HCT116 (cell line): ENCODE measurements at regions not wholly inside any gene's neighbourhood (a gene's known extent, or its start where the extent isn't known, plus 50 kb on each side); places are given as distances from the start of the nearest gene placed in this dataset.

Source experiments
- ATAC-seq: fragments of 200-7000 bp; cut with Tn5 transposase; 2 replicates; pipeline ENCODE4 v1.9.1; 2020; ENCODE audit warnings: mild to moderate bottlenecking, moderate library complexity
- BruUV-seq: library from RNA; stranded (reverse); fragments of 400-500 nt; replicated peaks from 2 replicates; lab custom pipeline; 2021; lab: Mats Ljungman, UMichigan
- CTCF ChIA-PET: fragments of 300-600 bp; sonication (Branson Sonifier 250); formaldehyde crosslinking; loops from one replicate; lab custom pipeline; 2021; ENCODE audit warnings: antibody characterized with exemption; lab: Charles Lee
- POLR2A ChIA-PET: fragments of 300-600, 350-600 bp; sonication (Branson Sonifier 250); formaldehyde crosslinking; loops from one replicate; lab custom pipeline; 2021; ENCODE audit warnings: antibody characterized with exemption; lab: Charles Lee
- RAD21 ChIA-PET, 2 experiments: fragments of 300-600 bp; sonication (Branson Sonifier 250); formaldehyde crosslinking; loops; one replicate each; lab custom pipeline; 2023; ENCODE audit warnings: low total read pairs in 2 of 2; ENCODE audit not compliant: uncharacterized antibody in 2 of 2, unreplicated experiment in 2 of 2, low non-redundant PET in 1 of 2; lab: Charles Lee
- DNase-seq: peaks from one replicate; pipeline ENCODE4 v3.0.0-alpha.2; 2010; ENCODE audit warnings: low read depth, low spot score
- H2AFZ ChIP-seq: fragments of 200-600 bp; shearing (Covaris generic), sonication (generic); 2 replicates; pipeline ENCODE4 v1.6.1; 2017; ENCODE audit warnings: low read depth, mixed run types, mixed read lengths, antibody characterized with exemption, low read length; ENCODE audit not compliant: poor library complexity, severe bottlenecking
- H3K27ac ChIP-seq: 2 replicates; pipeline ENCODE4 v1.5.1; 2012; ENCODE audit warnings: low read depth, low read length
- H3K27me3 ChIP-seq: fragments of 200-600 bp; sonication (generic); 2 replicates; pipeline ENCODE4 v1.6.1; 2016; ENCODE audit warnings: mixed run types, low read length, mixed read lengths; ENCODE audit not compliant: insufficient read depth
- H3K36me3 ChIP-seq, 2 experiments: fragments of 200-500 bp in 1 of 2; fragments of 200-600 bp in 1 of 2; sonication (Bioruptor generic) in 1 of 2; sonication (generic) in 1 of 2; 2 replicates each; pipeline versions ENCODE4 v1.5.1 to v1.6.1; 2014 to 2016; ENCODE audit warnings: low read length in 2 of 2, inconsistent platforms in 1 of 2, mixed read lengths in 1 of 2, mixed run types in 1 of 2; ENCODE audit not compliant: insufficient read depth in 2 of 2, control insufficient read depth in 1 of 2
- H3K4me1 ChIP-seq, 2 experiments: fragments of 200-600 bp in 1 of 2; sonication (generic) in 1 of 2; 2 replicates each; pipeline versions ENCODE4 v1.5.1 to v1.6.1; 2012 to 2017; ENCODE audit warnings: low read length in 2 of 2, inconsistent platforms in 1 of 2, mild to moderate bottlenecking in 1 of 2, mixed read lengths in 1 of 2, mixed run types in 1 of 2, moderate library complexity in 1 of 2; ENCODE audit not compliant: insufficient read depth in 2 of 2, control insufficient read depth in 1 of 2
- H3K4me2 ChIP-seq: fragments of 200-600 bp; sonication (generic); 2 replicates; pipeline ENCODE4 v1.6.1; 2017; ENCODE audit warnings: mixed run types, low read length, mixed read lengths
- H3K4me3 ChIP-seq, 2 experiments: fragments of 200-600 bp in 1 of 2; sonication (generic) in 1 of 2; replicated peaks in 1 of 2; 2 replicates each; pipeline ENCODE4 v1.5.1; 2011 to 2016; ENCODE audit warnings: low read length in 2 of 2, control low read depth in 1 of 2, low read depth in 1 of 2, mild to moderate bottlenecking in 1 of 2, mixed read lengths in 1 of 2, mixed run types in 1 of 2
- H3K79me2 ChIP-seq: fragments of 200-600 bp; sonication (generic); 2 replicates; pipeline ENCODE4 v1.6.1; 2017; ENCODE audit warnings: mild to moderate bottlenecking, mixed run types, low read length, moderate library complexity, mixed read lengths; ENCODE audit not compliant: insufficient read depth
- H3K9ac ChIP-seq: fragments of 200-600 bp; sonication (generic); 2 replicates; pipeline ENCODE4 v1.6.1; 2016; ENCODE audit warnings: low read length, mixed read lengths
- H3K9me2 ChIP-seq: fragments of 200-600 bp; sonication (generic), shearing (Covaris generic); 2 replicates; pipeline ENCODE4 v1.6.1; 2017; ENCODE audit warnings: mixed run types, mild to moderate bottlenecking, moderate library complexity; ENCODE audit not compliant: insufficient read depth
- H3K9me3 ChIP-seq, 2 experiments: fragments of 200-500 bp in 1 of 2; fragments of 200-600 bp in 1 of 2; sonication (Bioruptor generic) in 1 of 2; sonication (generic) in 1 of 2; 2 replicates each; pipeline ENCODE4 v1.6.1; 2014 to 2017; ENCODE audit warnings: low read length in 2 of 2, mixed read lengths in 2 of 2, inconsistent platforms in 1 of 2, low read depth in 1 of 2, mild to moderate bottlenecking in 1 of 2, mixed run types in 1 of 2, moderate library complexity in 1 of 2; ENCODE audit not compliant: control insufficient read depth in 1 of 2, insufficient read depth in 1 of 2
- H4K20me1 ChIP-seq: fragments of 200-600 bp; sonication (generic), shearing (Covaris generic); 2 replicates; pipeline ENCODE4 v1.6.1; 2017; ENCODE audit warnings: mixed run types, mild to moderate bottlenecking, moderate library complexity; ENCODE audit not compliant: insufficient read depth
- ELF1 ChIP-seq: IDR thresholded peaks from 2 replicates; pipeline ENCODE4 v1.6.1; 2012; ENCODE audit warnings: low read depth, borderline replicate concordance
- EZH2 ChIP-seq: fragments of 200-600 bp; sonication (generic); IDR thresholded peaks from 2 replicates; pipeline ENCODE4 v1.6.1; 2017; ENCODE audit warnings: antibody characterized with exemption, mixed run types
- FOSL1 ChIP-seq: IDR thresholded peaks from 2 replicates; pipeline ENCODE4 v1.6.1; 2012; ENCODE audit warnings: low read depth
- RAD21 ChIP-seq: IDR thresholded peaks from 2 replicates; pipeline ENCODE4 v1.6.1; 2012; ENCODE audit warnings: low read depth, mild to moderate bottlenecking
- REST ChIP-seq: IDR thresholded peaks from 2 replicates; pipeline ENCODE4 v1.6.1; 2012; ENCODE audit warnings: low read depth
- SIN3A ChIP-seq: IDR thresholded peaks from 2 replicates; pipeline ENCODE4 v1.6.1; 2012; ENCODE audit warnings: low read depth
- SRF ChIP-seq: IDR thresholded peaks from 2 replicates; pipeline ENCODE4 v1.6.1; 2012; ENCODE audit warnings: low read depth
- TCF7L2 ChIP-seq: IDR thresholded peaks from 2 replicates; pipeline ENCODE4 v1.7.0; 2011; ENCODE audit warnings: borderline replicate concordance, inconsistent platforms; ENCODE audit not compliant: insufficient read depth, insufficient read length; ENCODE audit errors: extremely low read depth
- YY1 ChIP-seq: IDR thresholded peaks from 2 replicates; pipeline ENCODE4 v1.6.1; 2011; ENCODE audit warnings: low read length, low read depth, moderate library complexity, mild to moderate bottlenecking; ENCODE audit not compliant: insufficient replicate concordance; ENCODE audit errors: extremely low read depth
- intact Hi-C: fragments of 100-400 bp; cut with micrococcal nuclease; formaldehyde crosslinking; loops from 2 replicates; pipeline ENCODE4 v1.10.0; 2022
- TF ChIP-seq, protein P1 (sequence below): IDR thresholded peaks from 2 replicates; pipeline ENCODE4 v1.6.1; 2011; ENCODE audit warnings: mild to moderate bottlenecking, low read length, moderate library complexity; ENCODE audit not compliant: insufficient replicate concordance; ENCODE audit errors: extremely low read depth

- H4K20me1 ChIP-seq: no peaks in the 10 kb centered on the region
- H3K4me2 ChIP-seq: no peak overlapping the region
- no peaks in the 10 kb centered on the region for H3K36me3 ChIP-seq
- BruUV-seq: no TSS peak
- no peak overlapping the region for H2AFZ ChIP-seq
- no peak overlapping the region for H3K27ac ChIP-seq
- CTCF ChIA-PET: no interaction called here
- RAD21 ChIA-PET: no interaction called here
- no peak for TF ChIP-seq SIN3A
- no peak for TF ChIP-seq ELF1
- intact Hi-C loops: no loop called here
- no peak overlapping the region for H3K4me3 ChIP-seq
- H3K9ac ChIP-seq: no peak overlapping the region
- H3K79me2 ChIP-seq: no peaks in the 10 kb centered on the region
- no peaks in the 10 kb centered on the region for H3K27me3 ChIP-seq
- no peak for ATAC-seq
- DNase-seq: no peak
- H3K4me1 ChIP-seq: no peaks in the 10 kb centered on the region
- POLR2A ChIA-PET: no interaction called here
- no peaks in the 10 kb centered on the region for H3K9me2 ChIP-seq
- peaks cover 12 to 16% of the 10 kb centered on the region in 2 experiments; a peak in 2 of 4 replicates for H3K9me3 ChIP-seq
Observed at GRCh38 chr19:28920269-28921066, 292.5 kb downstream of the UQCRFS1 start.

GRCh38 chr19:28917621-28918020 is 295.3 kb downstream of the UQCRFS1 start:
- Histone ChIP-seq H3K36me3 (no peaks in the 10 kb centered on the region), H4K20me1 (no peaks in the 10 kb centered on the region), H3K9me3 (peaks cover 10 to 13% of the 10 kb centered on the region in 2 experiments; a peak in 2 of 4 replicates), H3K4me1 (no peaks in the 10 kb centered on the region), H3K27me3 (no peaks in the 10 kb centered on the region), H3K79me2 (no peaks in the 10 kb centered on the region), H3K9ac (no peak overlapping the region), H3K27ac (no peak overlapping the region), H3K9me2 (no peaks in the 10 kb centered on the region), H3K4me2 (no peak overlapping the region), H2AFZ (no peak overlapping the region), H3K4me3 (no peak overlapping the region)
- POLR2A ChIA-PET: no interaction called here
- ATAC-seq (no peak), DNase-seq (no peak)
- RAD21 ChIA-PET: no interaction called here
- CTCF ChIA-PET: no interaction called here
- no TSS peak for BruUV-seq
- intact Hi-C loops: no loop called here
- TF ChIP-seq, protein P1, sequence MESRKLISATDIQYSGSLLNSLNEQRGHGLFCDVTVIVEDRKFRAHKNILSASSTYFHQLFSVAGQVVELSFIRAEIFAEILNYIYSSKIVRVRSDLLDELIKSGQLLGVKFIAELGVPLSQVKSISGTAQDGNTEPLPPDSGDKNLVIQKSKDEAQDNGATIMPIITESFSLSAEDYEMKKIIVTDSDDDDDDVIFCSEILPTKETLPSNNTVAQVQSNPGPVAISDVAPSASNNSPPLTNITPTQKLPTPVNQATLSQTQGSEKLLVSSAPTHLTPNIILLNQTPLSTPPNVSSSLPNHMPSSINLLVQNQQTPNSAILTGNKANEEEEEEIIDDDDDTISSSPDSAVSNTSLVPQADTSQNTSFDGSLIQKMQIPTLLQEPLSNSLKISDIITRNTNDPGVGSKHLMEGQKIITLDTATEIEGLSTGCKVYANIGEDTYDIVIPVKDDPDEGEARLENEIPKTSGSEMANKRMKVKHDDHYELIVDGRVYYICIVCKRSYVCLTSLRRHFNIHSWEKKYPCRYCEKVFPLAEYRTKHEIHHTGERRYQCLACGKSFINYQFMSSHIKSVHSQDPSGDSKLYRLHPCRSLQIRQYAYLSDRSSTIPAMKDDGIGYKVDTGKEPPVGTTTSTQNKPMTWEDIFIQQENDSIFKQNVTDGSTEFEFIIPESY: no peak
- TF ChIP-seq YY1 (no peak), TCF7L2 (no peak), FOSL1 (no peak), ELF1 (no peak), RAD21 (no peak), EZH2 (no peak), REST (no peak), SRF (no peak)
